HEK293T (cell line): ENCODE measurements at regions not wholly inside any gene's neighbourhood (a gene's known extent, or its start where the extent isn't known, plus 50 kb on each side); places are given as distances from the start of the nearest gene placed in this dataset.

ENCODE experiments used
- CTCF ChIA-PET: fragments of 350-600 bp; formaldehyde crosslinking; extraction: SDS; loops from one replicate; lab custom pipeline; 2021; ENCODE audit warnings: antibody characterized with exemption, inconsistent platforms; lab: Yijun Ruan, JAX
- POLR2A ChIA-PET: fragments of 350-600 bp; formaldehyde crosslinking; extraction: SDS; loops from one replicate; lab custom pipeline; 2020; ENCODE audit warnings: antibody characterized with exemption, inconsistent platforms; lab: Yijun Ruan, JAX
- DNase-seq: peaks from one replicate; pipeline ENCODE4 v3.0.0; 2012; ENCODE audit warnings: mixed read lengths; ENCODE audit errors: extremely low spot score
- ARNT ChIP-seq: fragments of 450-650 bp; IDR thresholded peaks from 2 replicates; pipeline ENCODE4 v1.6.1; 2017; ENCODE audit warnings: mild to moderate bottlenecking
- BHLHE40 ChIP-seq: fragments of 450-650 bp; IDR thresholded peaks from 2 replicates; pipeline ENCODE4 v1.6.1; 2016; ENCODE audit warnings: mild to moderate bottlenecking, moderate library complexity, borderline replicate concordance
- CTBP1 ChIP-seq: fragments of 450-650 bp; IDR thresholded peaks from 2 replicates; pipeline ENCODE4 v1.6.1; 2016; ENCODE audit warnings: borderline replicate concordance
- ELF4 ChIP-seq: fragments of 450-650 bp; IDR thresholded peaks from 2 replicates; pipeline ENCODE4 v1.6.1; 2017; ENCODE audit warnings: antibody characterized with exemption
- FOXA1 ChIP-seq: fragments of 450-650 bp; IDR thresholded peaks from 2 replicates; pipeline ENCODE4 v1.6.1; 2016; ENCODE audit warnings: mild to moderate bottlenecking
- FOXK2 ChIP-seq: fragments of 450-650 bp; IDR thresholded peaks from 2 replicates; pipeline ENCODE4 v1.6.1; 2016; ENCODE audit warnings: mild to moderate bottlenecking
- FOXM1 ChIP-seq: fragments of 450-650 bp; IDR thresholded peaks from 2 replicates; pipeline ENCODE4 v1.6.1; 2017; ENCODE audit warnings: mild to moderate bottlenecking, borderline replicate concordance
- HDGF ChIP-seq: fragments of 450-650 bp; IDR thresholded peaks from 2 replicates; pipeline ENCODE4 v1.6.1; 2017; ENCODE audit warnings: antibody characterized with exemption, borderline replicate concordance
- L3MBTL2 ChIP-seq: fragments of 450-650 bp; conservative IDR thresholded peaks from 2 replicates; pipeline ENCODE4 v1.6.1; 2016; ENCODE audit warnings: mild to moderate bottlenecking
- LEF1 ChIP-seq: fragments of 450-650 bp; IDR thresholded peaks from 2 replicates; pipeline ENCODE4 v1.6.1; 2017; ENCODE audit warnings: mild to moderate bottlenecking, borderline replicate concordance
- NFRKB ChIP-seq: fragments of 450-650 bp; IDR thresholded peaks from 2 replicates; pipeline ENCODE4 v1.6.1; 2016; ENCODE audit warnings: mild to moderate bottlenecking, moderate library complexity
- PKNOX1 ChIP-seq: fragments of 450-650 bp; IDR thresholded peaks from 2 replicates; pipeline ENCODE4 v1.6.1; 2016
- SP1 ChIP-seq: fragments of 450-650 bp; IDR thresholded peaks from 2 replicates; pipeline ENCODE4 v1.6.1; 2017
- SUZ12 ChIP-seq: fragments of 450-650 bp; IDR thresholded peaks from 2 replicates; pipeline ENCODE4 v1.6.1; 2016; ENCODE audit warnings: mild to moderate bottlenecking
- TARDBP ChIP-seq: fragments of 450-650 bp; IDR thresholded peaks from 2 replicates; pipeline ENCODE4 v1.6.1; 2016
- ZNF384 ChIP-seq: fragments of 450-650 bp; IDR thresholded peaks from 2 replicates; pipeline ENCODE4 v1.6.1; 2016

DNA sequence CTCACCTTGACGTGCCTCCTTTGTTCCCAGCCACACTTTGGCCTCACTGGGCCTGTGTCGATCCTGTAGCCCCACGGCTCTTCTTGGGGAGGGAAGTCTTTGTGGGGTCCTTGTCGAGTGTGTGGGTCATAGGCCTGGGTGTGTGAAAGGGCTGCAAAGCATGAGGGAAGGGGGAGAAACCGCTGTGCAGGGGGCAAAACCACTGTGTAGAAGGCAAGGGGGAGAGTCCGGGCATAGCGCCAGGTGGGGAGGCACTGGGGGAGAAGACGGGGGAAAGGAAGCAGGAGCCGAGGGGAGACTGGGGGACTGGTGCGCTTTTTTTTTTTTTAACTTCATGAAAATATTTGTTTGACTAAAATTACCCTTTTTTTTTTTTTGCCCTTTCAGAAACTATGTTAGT is 65.1 kb upstream of the RASD2 start:
- TF ChIP-seq HDGF (no peak), SP1 (no peak), FOXM1 (no peak), NFRKB (no peak), TARDBP (no peak), L3MBTL2 (no peak), LEF1 (no peak), FOXK2 (no peak), FOXA1 (no peak), SUZ12 (no peak), ARNT (no peak), ELF4 (no peak), CTBP1 (no peak), PKNOX1 (no peak), ZNF384 (no peak)
- CTCF ChIA-PET = no interaction called here

DNA sequence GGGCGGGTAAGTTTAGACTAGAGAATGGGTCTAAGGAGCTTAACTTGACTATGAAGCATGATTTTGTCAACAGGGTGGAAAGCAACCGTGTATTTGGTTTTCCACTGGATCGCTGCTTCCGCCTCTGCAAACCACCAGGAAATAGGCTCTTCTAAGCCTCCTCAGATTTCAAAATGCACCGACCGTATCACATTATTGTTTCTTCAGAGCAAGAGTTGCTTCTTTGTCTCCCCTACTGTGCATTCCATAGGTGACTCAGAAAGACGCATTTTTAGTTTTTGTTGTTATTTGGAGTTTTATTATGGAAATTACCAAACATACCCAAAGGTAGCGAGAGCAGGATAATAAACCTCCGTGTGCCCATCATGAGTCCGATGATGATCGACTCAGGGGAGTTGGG is 64.3 kb upstream of the RASD2 start:
- ChIA-PET POLR2A (no interaction called here), CTCF (no interaction called here)
- no peak for TF ChIP-seq L3MBTL2
- no peak for TF ChIP-seq NFRKB
- no peak for TF ChIP-seq PKNOX1
- no peak for TF ChIP-seq CTBP1
- no peak for TF ChIP-seq LEF1
- no peak for TF ChIP-seq ZNF384
- no peak for TF ChIP-seq FOXK2
- TF ChIP-seq SUZ12 = no peak
- no peak for TF ChIP-seq FOXA1
- no peak for TF ChIP-seq ELF4
- TF ChIP-seq SP1 = no peak
- no peak for TF ChIP-seq ARNT
- TF ChIP-seq HDGF = no peak
- TF ChIP-seq TARDBP = no peak
- TF ChIP-seq BHLHE40 = no peak
- no peak for DNase-seq

More for the DNA sequence above, 65.1 kb upstream of the RASD2 start:
- DNase-seq = no peak
- POLR2A ChIA-PET = no interaction called here

GRCh38 chr22:35477911-35478582 is 62.6 kb upstream of the RASD2 start:
- TF ChIP-seq PKNOX1 (peak; percentile 95), BHLHE40 (no peak)
- CTCF ChIA-PET = no interaction called here
- POLR2A ChIA-PET = interaction anchor here (0.8 to 1.4 kb wide), 4 partner anchors 46 to 178 kb away, joined by 3 to 4 read pairs (median 3); partner anchors contain the start of genes RASD2 and TOM1
- DNase-seq = peak; percentile 71

GRCh38 chr22:35478633-35479107 is 62.0 kb upstream of the RASD2 start:
- ChIA-PET POLR2A (interaction anchor here (1.1 to 1.4 kb wide), 2 partner anchors 62 to 128 kb away, joined by 3 to 4 read pairs; partner anchors contain the start of gene RASD2), CTCF (no interaction called here)
- DNase-seq = no peak
- no peak for TF ChIP-seq BHLHE40
- no peak for TF ChIP-seq ZNF384
- TF ChIP-seq CTBP1 = no peak
- no peak for TF ChIP-seq ELF4
- TF ChIP-seq NFRKB = no peak
- no peak for TF ChIP-seq FOXM1
- TF ChIP-seq HDGF = no peak
- TF ChIP-seq FOXA1 = no peak
- TF ChIP-seq TARDBP = no peak
- no peak for TF ChIP-seq ARNT
- no peak for TF ChIP-seq FOXK2
- no peak for TF ChIP-seq LEF1
- no peak for TF ChIP-seq SP1
- TF ChIP-seq SUZ12 = no peak
- TF ChIP-seq PKNOX1 = no peak
- no peak for TF ChIP-seq L3MBTL2

GRCh38 chr22:35479359-35479758 is 61.3 kb upstream of the RASD2 start:
- ChIA-PET POLR2A (no interaction called here), CTCF (no interaction called here)
- no peak for DNase-seq
- TF ChIP-seq L3MBTL2 = no peak

- TF ChIP-seq SP1 = no peak
- no peak for TF ChIP-seq L3MBTL2
- no peak for TF ChIP-seq PKNOX1
- no peak for TF ChIP-seq ARNT
- no peak for TF ChIP-seq CTBP1
- no peak for TF ChIP-seq BHLHE40
- CTCF ChIA-PET = no interaction called here
- no peak for DNase-seq
- POLR2A ChIA-PET = no interaction called here
Measured at GRCh38 chr22:35479985-35480550, 60.6 kb upstream of the RASD2 start.
